GM18507 (cell line): ENCODE measurements at regions not wholly inside any gene's neighbourhood (a gene's known extent, or its start where the extent isn't known, plus 50 kb on each side); places are given as distances from the start of the nearest gene placed in this dataset.

Experiments used
- DNase-seq: peaks from one replicate; pipeline ENCODE4 v3.0.0; 2011; ENCODE audit warnings: low read depth; ENCODE audit not compliant: insufficient read length; ENCODE audit errors: extremely low spot score
- FAIRE-seq: peaks from 2 replicates; lab custom pipeline; 2011; peaks lifted over from hg19 to GRCh38; lab: Jason Lieb, UNC

GRCh38 chr11:109140857-109141515 is 281.0 kb upstream of the C11orf87 start:
- no peak for FAIRE-seq
- no peak for DNase-seq

- DNase-seq: no peak
- FAIRE-seq: no peak
These were observed 276.7 kb upstream of the C11orf87 start for GRCh38 chr11:109145287-109145686.

DNA sequence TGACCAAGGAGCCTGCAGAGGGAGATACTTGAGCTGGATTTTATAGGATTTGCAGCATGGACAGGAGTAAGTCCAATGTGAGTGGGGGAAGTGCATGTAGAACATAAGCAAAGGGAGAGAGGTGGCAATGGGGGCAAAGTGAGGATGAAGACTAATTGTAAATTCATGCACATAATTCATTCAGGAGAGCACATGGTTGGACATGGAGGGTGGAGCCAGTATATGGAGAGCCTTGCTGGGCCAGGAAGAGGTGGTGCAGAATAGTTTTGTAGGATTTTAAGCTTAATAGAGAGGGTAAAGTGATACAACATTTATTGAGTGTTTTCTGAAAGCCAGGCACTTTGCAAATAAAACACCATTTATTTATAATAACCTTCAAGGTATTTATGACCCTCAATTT is 274.3 kb upstream of the C11orf87 start:
- FAIRE-seq (no peak), DNase-seq (no peak)

DNA sequence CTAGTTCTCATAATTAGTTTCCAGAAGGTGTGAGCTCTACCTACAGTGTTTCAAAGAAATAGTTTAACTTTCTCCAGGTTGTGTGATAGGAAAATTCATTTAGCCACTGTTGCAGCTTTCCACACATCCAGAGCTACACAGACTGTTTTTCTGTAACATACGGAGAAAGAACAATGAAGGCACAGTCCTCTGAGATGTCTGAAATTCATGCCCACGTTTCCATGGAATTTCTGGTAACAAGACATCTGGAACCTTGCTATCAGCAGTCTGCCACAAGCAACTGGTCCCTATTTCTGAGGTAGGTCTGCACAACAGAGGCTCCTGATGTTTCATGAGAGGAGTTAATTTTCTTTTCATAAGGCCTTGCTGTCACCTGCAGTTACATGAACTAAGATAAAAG is 273.3 kb upstream of the C11orf87 start:
- DNase-seq: no peak
- FAIRE-seq: no peak

DNA sequence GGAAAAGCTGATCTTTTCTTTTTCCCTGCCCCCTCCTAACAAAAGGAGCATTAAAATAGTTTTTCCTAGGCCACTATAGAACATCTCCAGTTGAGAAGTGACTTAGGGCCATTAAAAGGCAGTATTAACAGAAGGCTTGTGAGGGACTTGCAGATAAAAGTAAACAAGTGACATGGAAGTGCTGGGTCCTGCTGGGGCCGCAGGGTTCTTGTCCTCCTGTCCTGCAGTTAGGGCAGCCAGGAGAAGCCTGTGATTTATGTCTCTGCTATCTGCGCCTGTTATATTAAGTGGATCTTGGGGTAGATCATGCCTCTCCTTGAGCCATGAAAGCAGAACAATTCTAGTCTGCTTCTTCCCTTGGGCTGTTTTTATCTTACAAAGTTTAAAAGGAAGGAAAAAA is 271.4 kb upstream of the C11orf87 start:
- no peak for DNase-seq
- FAIRE-seq: no peak

DNA sequence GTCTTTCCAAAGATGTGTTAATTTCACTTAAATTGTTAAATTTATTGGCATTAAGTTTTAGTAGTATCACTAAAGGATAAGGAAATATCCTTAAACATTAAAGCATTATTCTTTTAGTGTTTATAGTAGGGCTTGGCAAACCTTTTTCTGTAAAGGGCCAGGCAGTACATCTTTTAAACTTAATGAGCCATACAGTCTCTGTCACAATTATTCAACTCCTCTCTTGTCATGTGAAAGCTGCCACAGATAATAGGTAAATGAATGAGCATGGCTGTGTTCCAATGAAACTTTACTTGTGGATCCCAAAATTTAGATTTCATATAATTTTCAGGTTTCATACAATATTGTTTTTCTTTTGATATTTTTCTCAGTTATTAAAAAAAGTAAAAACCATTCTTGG is 268.2 kb upstream of the C11orf87 start:
- FAIRE-seq: no peak

DNA sequence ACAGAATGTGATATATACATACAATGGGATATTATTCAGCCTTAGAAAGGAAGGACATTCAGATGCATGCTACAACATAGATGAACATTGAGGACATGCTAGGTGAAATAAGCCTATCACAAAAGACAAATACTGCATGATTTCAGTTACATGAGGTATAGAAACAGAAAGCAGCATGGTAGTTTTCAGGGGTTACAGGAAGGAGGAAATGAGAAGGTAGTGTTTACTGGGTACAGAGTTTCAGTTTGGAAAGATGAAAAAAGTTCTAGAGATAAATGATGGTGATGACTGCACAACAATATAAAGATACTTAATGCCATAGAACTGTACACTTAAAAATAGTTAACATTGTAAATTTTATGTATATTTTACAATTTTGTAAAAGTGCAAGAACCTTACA is 266.7 kb upstream of the C11orf87 start:
- DNase-seq (no peak), FAIRE-seq (peak; percentile 36)

More for the DNA sequence above, 268.2 kb upstream of the C11orf87 start:
- no peak for DNase-seq

DNA sequence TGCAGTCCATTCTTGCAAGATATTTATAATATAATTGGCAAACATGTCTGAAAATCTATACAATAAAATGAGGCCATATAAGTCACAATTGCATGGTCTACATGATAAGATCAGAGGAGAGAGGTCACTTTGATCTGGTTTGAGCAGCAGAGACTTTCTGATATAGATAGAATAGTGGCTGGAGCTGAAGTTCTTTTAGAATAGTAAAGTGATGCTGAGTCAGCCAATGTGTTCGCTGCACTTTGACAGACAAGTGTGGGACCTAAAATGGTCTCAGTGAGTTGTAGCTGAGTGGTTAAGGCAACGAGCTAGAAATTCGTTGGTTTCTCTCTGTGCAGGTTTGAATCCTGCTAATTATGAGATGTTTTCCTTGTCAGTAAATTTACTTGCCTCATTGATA is 257.0 kb upstream of the C11orf87 start:
- DNase-seq: no peak
- no peak for FAIRE-seq

- FAIRE-seq (no peak), DNase-seq (no peak)
These were observed 255.5 kb upstream of the C11orf87 start for GRCh38 chr11:109166441-109166840.

- DNase-seq (no peak), FAIRE-seq (no peak)
These were observed 248.5 kb upstream of the C11orf87 start for GRCh38 chr11:109173504-109173903.

- FAIRE-seq: no peak
These were observed 237.6 kb upstream of the C11orf87 start for GRCh38 chr11:109184376-109184775.

DNA sequence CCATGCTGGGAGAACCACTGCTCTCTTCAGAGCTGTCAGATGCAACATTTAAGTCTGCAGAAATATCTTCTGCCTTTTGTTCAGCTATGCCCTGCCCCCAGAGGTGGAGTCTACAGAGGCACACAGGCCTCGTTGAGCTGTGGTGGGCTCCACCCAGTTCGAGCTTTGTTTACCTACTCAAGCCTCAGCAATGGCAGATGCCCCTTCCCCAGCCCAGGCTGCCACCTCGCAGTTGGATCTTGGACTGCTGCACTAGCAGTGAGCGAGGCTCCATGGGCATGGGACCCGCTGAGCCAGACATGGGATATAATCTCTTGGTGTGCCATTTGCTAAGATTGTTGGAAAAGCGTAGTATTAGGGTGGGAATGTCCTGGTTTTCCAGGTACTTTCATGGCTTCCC is 229.1 kb upstream of the C11orf87 start:
- FAIRE-seq (no peak), DNase-seq (no peak)

More at GRCh38 chr11:109184376-109184775, 237.6 kb upstream of the C11orf87 start:
- DNase-seq: no peak

- no peak for FAIRE-seq
These were observed 228.1 kb upstream of the C11orf87 start for GRCh38 chr11:109193880-109194279.

GRCh38 chr11:109196016-109196415 is 226.0 kb upstream of the C11orf87 start:
- no peak for DNase-seq
- FAIRE-seq: no peak

More at GRCh38 chr11:109193880-109194279, 228.1 kb upstream of the C11orf87 start:
- no peak for DNase-seq

DNA sequence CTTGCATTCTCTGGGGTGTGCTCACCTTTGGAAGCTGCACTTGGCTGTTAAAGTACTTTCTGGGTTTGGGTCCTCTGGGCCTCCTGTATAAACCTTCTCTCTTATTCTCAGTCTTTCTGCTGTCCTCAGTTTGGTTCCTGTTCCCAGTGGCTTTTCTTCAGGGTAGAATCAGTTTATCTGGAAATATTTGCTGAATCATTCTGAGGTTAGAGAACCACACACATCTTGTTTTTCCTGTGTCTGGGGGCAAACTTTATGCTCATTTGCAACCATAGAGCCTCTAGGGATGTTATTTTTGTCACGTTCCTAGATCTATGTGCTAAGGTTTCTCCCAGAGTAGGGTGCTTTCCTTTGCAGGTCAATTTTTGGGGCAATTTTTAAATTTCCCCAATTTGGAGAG is 224.3 kb upstream of the C11orf87 start:
- FAIRE-seq (no peak), DNase-seq (no peak)

DNA sequence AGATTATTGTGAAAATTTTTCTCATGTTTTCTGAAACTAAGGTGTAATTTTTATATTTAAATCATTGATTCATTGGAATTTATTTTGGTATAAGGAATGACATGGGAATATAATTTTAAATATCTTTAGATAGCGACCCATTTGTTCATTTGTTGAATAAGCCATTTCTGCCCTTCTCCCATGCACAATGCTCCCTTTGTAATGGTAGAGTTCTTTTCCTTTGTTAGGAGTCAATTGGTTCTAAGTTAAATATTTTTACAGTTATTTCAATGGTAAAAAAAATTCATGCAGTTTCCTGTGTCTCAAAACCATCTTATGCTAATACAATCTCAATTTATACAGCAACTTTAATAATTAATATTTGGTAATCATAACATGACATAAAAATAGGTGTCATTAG is 218.8 kb upstream of the C11orf87 start:
- no peak for FAIRE-seq
- no peak for DNase-seq

DNA sequence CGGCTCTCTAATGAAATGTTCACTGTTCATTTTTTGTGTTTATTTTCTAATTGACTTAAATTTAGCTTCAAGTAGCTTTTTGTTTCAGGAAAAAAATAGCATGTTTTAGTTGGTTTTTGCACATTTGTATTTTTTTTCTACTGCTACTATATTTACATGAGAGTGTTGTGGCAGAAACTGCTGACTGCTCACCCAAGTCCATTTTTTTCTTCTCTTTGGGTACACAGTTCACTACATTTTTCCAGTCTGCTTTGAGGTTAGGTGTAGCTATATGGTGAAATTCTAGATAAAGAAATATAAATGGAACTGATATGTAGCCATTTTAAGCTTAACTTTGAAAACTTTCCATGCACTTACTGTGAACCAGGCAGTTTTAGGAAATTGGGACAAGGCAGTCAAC is 216.7 kb upstream of the C11orf87 start:
- FAIRE-seq (no peak), DNase-seq (no peak)

- DNase-seq (no peak), FAIRE-seq (no peak)
These were observed 213.9 kb upstream of the C11orf87 start for GRCh38 chr11:109208121-109208520.

DNA sequence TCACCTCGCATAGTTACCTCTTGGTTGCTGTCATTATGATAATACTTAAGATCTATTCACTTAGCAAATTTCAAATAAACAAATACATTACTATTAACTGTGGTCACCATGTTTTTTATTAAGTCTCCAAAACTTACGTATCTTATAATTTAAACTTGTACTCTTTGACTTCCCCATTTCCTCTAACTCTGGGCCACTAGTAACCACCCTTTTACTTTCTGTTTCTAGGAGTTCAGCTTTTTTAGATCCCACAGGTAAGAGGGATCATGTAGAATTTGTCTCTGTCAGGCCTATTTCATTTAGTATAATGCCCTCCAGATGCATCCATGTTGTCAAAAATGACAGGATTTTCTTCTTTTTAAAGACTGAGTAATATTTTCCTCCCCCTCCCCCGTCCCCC is 212.4 kb upstream of the C11orf87 start:
- FAIRE-seq (no peak), DNase-seq (no peak)

- no peak for DNase-seq
- no peak for FAIRE-seq
These were observed 200.8 kb upstream of the C11orf87 start for GRCh38 chr11:109221190-109221589.

DNA sequence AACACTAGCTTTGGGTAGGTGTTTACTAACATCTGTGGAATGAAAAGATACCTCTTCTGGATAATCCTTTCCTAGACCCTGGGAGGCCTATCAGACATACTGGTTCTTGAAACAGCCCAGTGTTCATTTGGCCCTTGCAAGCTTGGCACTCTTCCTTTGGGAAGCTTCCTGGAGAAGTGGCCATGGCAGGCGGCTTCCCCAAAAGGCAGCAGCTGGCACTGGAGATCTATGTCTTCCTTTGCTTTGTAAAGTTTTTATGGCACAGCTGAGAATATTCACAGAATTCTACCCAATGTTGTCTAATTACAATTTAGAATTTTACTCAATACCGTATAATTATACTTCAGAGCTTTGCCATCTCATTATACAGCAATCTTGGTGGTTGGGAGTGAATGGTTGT is 199.2 kb upstream of the C11orf87 start:
- DNase-seq (no peak), FAIRE-seq (no peak)

GRCh38 chr11:109223451-109223850 is 198.5 kb upstream of the C11orf87 start:
- FAIRE-seq (no peak), DNase-seq (no peak)
